Activated CD4-positive, alpha-beta T cell treated with anti-CD3 and anti-CD28 coated beads, Interleukin-10, Interleukin-2, amounts not matched to agents 100 ng/mL and 50 ng/mL, durations not matched to agents 16 hours and 8 hours (primary cell): ENCODE measurements at regions not wholly inside any gene's neighbourhood (a gene's known extent, or its start where the extent isn't known, plus 50 kb on each side); places are given as distances from the start of the nearest gene placed in this dataset.

Source experiments
- DNase-seq: peaks from one replicate; pipeline ENCODE4 v3.0.0-alpha.2; 2020

DNA sequence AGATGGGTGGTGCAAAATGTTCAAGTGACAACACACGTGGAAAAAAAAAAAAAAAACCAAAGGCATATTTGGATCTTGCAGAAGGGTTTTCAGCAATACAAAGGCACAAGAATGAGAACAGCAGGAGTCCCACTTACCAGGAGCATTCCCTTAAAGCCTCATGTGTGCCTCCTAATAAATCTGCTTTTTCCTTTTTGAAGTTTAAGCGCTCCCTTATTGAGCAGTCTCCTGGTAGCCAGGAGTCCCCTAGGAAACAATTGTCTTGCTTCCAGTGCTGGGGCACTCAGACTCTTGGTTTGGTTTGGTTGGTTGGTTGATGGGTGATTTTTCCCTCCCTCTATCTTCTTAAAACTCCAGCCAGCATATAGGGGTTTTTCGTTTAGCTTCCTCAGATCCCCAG lies 321.8 kb upstream of the NFE2L3 start:
- DNase-seq: no peak

GRCh38 chr7:25831062-25831691 lies 320.8 kb upstream of the NFE2L3 start:
- no peak for DNase-seq

DNA sequence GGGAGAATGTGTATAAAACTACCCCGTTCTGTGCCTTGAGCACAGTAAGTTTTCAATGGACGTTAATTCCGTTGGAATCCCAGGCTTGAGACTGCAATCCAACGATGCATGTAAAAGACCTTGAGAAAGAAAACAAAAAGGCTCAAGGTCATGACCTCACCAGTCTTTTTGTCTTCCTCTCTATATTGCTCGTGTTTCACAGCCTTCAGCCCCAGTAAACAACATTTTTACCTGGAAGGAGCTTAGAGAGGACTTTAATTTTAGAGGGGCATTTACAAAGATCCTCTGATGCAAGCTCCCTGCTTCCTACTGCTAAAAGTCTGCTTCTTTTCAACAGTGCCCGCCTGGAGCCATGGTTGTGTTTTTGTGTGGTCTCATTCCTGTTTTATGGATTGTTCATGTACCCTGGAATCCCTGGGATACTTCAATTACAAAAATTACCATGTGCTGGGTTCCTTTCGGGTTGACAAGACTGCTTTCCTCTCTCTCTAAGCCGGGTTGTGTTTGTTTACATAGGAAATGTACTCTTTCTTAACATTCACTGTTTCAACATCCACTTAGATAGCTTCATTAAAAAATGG lies 320.1 kb upstream of the NFE2L3 start:
- no peak for DNase-seq

DNA sequence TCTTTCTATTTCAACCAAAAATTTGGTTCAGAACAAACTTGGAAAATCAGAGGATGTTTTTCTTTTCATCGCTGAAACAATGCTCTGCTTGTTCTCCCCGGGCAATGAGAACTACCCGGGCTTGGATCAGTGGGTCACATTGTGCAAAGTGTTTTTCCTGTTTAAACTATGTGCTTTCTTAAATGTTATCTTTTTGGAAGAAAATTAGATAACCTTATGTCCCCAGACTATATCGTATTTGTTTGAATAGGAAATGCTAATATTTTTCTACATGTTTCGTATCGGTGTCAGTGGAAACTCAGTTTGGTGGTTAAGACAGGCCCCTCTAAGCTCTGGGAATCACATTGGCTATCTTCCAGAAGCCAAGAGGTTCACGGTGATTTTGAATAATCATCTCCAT lies 319.5 kb upstream of the NFE2L3 start:
- DNase-seq: no peak

- DNase-seq: no peak
Measured at GRCh38 chr7:25832929-25833328, 319.1 kb upstream of the NFE2L3 start.

GRCh38 chr7:25834050-25834449 lies 317.9 kb upstream of the NFE2L3 start:
- DNase-seq: no peak

DNA sequence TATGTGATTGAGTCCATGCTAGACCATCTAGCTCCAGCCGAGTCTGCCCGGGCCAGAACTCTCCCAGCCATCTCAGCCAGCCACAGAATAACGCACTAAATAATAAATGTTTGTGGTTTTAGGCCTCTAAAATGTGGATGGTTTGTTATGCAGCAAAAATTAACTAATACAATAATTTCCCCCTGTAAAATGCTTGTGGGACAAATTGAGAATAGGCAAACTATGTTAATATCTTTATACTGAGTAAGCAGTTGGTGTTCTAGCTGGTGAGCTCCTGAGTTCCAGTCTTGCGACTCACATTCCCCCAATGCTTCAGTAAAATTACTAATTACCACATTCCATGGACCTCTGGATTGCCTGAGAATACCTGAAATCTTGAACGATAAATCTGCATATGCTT lies 316.8 kb upstream of the NFE2L3 start:
- DNase-seq: no peak

GRCh38 chr7:25839084-25839769 lies 312.8 kb upstream of the NFE2L3 start:
- DNase-seq: no peak

DNA sequence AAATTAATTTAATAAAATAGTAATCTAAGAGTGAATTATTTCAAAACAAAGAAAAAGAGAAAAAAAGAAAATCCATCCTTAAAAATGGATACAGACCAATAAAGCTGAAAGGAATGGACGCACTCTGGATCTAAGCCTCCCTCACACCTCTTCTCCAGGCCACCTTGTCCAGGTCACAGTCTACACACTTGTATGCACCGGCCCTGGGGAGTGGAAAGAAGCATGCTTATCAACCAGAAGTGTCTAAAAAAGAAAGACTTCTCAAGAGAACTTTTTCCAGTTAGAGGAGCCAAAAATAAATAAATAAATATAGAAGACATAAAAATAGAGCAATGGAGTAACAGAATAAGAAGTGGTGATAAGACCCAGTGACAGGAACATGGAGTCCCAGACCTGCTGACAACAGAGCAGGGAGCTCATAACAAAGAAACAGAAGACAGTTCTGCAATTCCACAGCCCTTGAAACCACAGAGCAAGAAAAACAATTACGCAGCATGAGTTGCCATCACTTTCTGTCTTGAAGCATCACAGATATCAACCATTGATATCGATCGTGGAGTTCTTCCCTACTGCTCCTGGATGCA lies 311.7 kb upstream of the NFE2L3 start:
- DNase-seq: no peak

GRCh38 chr7:25841575-25841974 lies 310.4 kb upstream of the NFE2L3 start:
- DNase-seq: no peak

DNA sequence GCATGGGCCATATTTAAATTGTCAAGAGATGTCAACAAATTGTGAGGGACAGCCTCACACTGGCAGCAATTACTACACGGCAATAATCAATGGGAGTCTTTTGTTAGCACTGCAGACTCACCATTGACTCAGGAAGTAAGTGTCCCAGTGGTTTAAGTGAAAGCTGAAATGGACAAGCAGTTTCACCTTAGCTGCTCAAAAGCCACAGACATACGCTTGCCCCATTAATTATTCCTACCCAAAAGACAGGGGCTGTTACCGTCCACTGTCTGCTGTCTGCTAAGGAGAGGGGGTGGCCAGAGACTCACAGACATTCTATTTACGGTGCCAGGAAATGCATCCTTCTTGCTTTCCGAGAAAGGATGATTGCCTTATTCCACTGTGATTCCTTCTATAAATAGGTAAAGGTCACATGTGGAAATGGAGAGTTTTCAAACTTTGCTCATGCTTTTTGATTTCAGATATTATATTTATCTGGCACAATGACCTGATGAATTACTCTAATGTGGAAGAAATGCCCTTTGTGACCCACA lies 309.7 kb upstream of the NFE2L3 start:
- DNase-seq: no peak

- DNase-seq: no peak
Measured at GRCh38 chr7:25843467-25843866, 308.5 kb upstream of the NFE2L3 start.

GRCh38 chr7:25844102-25844870 lies 307.7 kb upstream of the NFE2L3 start:
- DNase-seq: no peak

DNA sequence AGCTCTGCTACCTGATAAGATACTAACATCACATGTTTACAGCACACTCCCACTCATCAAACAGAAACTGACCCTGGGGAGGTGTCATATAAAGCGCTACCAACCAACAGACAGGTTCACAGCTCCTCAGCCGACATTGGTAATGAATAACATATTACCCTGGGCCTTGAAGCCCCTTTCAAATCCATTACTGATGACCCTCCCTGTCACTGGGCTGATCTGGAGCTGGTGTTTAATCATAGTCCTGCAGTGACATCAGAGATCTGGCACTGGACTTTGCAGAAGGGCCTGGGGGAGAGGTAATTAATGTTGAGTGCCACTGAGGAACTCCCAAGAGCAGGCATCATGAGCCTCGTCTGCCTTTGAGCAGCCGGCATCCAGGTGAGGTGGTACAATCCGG lies 306.5 kb upstream of the NFE2L3 start:
- DNase-seq: no peak

- no peak for DNase-seq
Measured at GRCh38 chr7:25846722-25847121, 305.3 kb upstream of the NFE2L3 start.

DNA sequence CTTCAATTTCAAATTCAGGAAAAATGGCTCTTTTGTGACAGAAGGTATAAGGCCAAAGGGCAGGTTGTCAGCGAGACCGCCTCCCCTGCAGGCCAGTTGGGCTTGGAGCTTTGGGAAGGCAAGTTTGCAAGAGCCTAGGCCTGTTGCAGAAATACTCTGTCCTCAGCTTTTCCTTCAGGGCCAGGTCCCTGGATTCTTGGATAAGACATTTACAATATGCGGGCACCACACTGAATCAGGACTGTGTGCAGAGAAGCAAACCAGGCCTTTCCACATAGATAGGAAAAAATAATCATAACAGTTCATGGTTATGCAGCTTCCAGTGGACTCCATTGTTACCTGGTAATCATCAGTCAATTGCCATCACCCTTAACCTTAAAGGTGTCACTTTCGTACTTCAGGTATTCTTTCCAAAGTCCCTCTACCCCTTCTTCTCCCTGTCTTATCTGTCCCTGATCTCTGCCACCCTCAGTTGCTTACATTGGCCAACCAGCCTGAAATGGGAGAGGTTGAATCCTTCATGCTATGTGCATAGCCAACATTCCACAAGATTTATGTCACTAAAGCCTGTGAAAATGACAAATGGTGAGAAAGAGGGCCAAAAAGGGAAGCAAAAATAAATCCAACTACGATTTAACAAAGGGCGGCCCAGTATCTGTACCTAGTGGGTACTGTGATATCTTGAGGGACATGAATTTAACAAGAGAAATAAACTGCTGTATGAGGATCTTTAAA lies 304.5 kb upstream of the NFE2L3 start:
- DNase-seq: no peak

DNA sequence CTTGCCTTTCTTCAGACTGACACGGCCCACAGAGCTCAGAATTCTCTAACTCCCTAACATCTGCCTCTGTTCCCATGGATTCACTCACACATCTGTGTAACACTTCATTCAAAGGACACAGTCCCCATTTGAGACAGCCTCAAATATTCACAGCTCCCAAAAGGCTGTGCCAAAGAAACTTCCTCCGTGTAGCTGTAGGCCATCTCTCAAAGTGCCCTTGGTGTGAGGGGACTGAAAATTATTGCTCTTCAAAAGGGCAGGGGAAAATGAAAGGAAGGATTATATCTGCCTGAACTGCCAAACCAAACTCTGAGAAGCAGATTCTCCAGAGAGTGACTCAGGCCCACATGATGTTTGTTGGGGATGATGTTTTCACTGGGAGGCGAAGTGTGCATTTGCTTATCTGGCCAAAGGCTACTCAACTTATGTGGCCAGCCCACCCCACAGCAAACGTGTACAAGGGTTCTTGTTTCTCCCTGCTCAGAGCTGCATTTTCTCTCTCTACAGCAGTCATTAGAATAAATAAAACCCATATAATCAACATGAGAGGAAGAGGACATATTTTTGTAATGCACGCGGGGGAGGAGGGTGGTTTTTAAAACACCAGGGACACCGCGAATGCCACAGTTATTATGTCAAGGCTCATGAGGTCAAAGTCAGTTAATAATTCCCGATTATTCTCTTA lies 302.4 kb upstream of the NFE2L3 start:
- DNase-seq: no peak

DNA sequence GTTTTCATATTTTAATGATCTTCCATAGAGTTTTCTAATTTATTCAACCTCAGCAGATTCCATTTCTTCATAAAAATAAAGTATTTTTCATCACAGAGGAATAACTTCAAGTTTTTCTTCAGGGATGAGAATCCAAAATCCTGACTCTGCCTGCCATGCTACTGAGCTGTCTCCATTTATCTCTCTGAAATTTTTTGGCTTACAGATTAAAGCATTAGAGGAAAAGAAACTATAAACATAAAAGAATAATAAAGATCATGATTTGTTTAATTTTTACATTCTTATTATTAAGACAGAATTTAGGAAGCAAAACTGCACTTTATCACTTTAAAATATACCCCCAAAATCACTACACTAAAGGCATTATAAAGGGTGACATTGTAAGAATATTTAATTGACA lies 301.8 kb upstream of the NFE2L3 start:
- DNase-seq: no peak

DNA sequence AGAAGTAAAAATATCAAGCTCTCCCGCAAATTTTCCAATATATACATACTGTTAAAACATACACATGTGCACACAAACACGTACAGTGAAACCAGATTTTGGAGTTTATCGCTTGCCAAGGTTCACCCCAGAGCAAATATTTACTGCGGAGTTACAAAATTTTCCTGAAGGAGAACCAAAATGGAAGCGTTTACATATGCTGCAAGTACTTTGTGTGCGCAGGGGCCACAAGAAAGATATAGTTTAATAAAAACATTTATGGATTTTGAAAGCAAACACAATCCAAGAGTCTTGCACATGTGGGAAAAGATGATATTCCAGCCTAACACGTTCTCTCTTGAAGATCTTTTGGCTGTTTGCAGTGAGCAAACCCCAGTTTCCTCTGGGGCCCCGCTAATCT lies 301.3 kb upstream of the NFE2L3 start:
- DNase-seq: no peak

DNA sequence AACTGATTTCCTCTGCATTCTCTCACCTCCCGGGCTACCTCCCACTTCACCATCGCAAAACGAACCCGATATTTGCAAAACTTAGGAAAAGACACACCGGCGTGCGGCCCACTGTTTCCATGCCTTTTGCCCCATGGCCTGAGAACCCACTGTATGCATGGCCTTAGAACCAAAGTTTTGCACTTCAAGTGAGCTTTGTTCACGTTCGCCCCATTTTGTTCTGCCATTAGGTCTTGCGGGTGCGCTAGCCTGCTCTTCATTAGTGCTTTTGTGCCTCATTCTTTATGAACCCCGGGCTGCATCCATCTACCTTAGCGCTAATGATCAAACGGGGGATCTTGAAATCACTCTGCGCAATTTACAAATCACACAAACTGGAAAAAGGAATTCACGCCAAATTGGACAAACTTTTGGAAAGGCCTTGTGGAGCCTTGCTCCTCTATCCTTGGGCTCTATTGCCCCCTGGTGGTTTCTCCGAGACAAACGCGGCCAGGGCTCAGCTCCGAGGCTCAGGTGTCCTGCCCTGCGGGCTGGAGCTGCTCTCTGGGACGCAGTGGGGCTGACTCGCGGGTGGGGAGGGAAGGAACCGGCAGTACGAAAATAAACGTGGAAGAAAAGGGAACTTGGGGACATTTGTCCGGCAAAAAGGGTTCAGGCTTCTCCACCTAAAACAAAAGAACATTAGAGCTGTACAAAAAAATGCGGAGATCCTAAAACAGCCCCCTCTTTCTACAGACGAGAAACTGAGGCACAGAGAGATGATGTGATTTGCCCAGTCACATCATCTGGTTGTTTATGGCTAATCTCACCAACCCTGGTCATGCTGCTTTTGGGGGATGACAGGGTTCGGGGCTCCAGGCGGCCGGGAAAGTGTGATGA lies 300.4 kb upstream of the NFE2L3 start:
- peak; percentile 86 for DNase-seq
